ENCODE measurements at regions not wholly inside any gene's neighbourhood (a gene's known extent, or its start where the extent isn't known, plus 50 kb on each side); places are given as distances from the start of the nearest gene placed in this dataset.

GRCh38 chr4:19727141-19727540 lies 524.6 kb upstream of the SLIT2 start:
- no peak for DNase-seq (ENCODE audit: low read depth)

DNA sequence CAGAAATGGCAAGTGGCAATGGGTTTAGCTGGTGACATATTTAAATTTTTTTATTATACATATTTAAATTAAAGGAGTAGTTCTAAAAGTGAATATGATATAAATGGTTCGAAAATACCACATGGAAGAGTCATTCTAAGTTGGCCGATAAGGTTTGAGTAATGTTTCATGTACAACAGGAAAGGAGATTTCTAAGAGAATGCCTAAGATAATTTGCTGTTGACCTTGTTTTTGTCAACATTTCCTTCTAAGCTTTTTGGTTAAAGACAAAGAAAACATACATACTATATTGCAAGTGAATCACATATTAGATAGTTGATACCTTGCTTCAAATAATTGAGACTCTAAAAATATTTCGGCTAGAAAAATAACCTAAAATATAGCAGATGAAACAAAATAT lies 526.6 kb upstream of the SLIT2 start:
- DNase-seq (ENCODE audit: low read depth), result no peak

- DNase-seq (ENCODE audit: low read depth), result no peak
Observed at GRCh38 chr4:19722404-19722803, 529.3 kb upstream of the SLIT2 start.

GRCh38 chr4:19721587-19721986 lies 530.1 kb upstream of the SLIT2 start:
- DNase-seq (ENCODE audit: low read depth), result no peak

DNA sequence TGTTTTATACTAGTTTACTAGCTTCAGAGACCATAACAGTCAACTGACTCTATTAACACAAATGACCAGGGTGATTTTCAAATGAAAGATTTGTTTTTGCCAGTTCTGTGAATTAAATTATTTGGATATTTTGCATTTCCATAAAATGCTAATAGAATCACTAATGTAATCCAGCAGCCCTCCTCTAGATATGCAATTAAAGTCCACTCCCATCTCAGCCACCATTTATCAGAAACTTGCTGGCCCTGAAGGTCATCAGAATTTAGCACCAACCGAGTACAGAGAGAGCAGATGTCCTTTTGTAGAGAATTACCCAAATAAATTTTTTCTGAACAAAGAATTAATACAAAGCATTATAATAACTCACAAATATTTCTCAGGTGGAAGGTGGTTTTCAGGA lies 531.1 kb upstream of the SLIT2 start:
- no peak for DNase-seq (ENCODE audit: low read depth)

GRCh38 chr4:19720190-19720589 lies 531.5 kb upstream of the SLIT2 start:
- DNase-seq (ENCODE audit: low read depth), result no peak

- no peak for DNase-seq (ENCODE audit: low read depth)
Observed at GRCh38 chr4:19711871-19712270, 539.8 kb upstream of the SLIT2 start.

GRCh38 chr4:19707876-19708275 lies 543.8 kb upstream of the SLIT2 start:
- no peak for DNase-seq (ENCODE audit: low read depth)

- DNase-seq (ENCODE audit: low read depth), result no peak
Observed at GRCh38 chr4:19703391-19703790, 548.3 kb upstream of the SLIT2 start.

DNA sequence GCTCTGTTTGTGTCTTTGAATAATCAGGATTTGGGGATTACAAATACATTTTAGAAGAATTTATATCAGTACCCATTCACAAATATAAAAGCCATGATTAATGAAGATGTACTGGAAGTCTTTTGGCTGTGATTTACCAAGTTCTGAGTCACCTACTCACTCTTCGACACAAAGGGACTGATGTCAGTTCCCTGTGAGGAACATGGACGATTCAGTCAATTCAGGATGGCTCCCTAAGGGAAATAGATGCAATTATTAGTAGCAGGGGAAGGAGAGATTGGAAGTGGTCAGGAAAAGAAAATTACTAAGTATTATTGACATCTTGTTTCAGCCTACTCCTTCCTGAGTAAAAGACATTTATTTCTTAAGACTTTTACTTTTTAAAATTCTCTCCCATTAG lies 550.7 kb upstream of the SLIT2 start:
- no peak for DNase-seq (ENCODE audit: low read depth)

GRCh38 chr4:19698961-19699360 lies 552.7 kb upstream of the SLIT2 start:
- DNase-seq (ENCODE audit: low read depth), result no peak

DNA sequence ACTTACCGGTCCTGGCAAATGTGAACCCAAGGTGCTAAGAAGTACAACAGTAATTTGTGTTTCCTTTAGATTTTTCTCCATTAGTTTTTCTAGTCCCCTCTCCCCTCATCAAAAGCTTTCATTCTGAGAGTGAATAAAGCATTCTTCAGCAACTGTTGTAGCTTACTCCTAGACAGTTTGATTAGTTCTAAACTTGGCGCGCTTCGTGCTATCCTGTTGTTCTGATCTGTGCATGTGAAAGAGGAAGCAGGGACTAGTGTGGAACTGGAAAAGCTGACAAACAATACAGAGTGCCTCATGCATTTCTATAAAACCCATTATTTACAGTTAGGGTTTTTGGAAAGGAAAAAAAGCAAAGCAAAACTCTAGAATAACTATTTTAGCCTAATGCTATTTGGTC lies 556.9 kb upstream of the SLIT2 start:
- DNase-seq (ENCODE audit: low read depth), result no peak

DNA sequence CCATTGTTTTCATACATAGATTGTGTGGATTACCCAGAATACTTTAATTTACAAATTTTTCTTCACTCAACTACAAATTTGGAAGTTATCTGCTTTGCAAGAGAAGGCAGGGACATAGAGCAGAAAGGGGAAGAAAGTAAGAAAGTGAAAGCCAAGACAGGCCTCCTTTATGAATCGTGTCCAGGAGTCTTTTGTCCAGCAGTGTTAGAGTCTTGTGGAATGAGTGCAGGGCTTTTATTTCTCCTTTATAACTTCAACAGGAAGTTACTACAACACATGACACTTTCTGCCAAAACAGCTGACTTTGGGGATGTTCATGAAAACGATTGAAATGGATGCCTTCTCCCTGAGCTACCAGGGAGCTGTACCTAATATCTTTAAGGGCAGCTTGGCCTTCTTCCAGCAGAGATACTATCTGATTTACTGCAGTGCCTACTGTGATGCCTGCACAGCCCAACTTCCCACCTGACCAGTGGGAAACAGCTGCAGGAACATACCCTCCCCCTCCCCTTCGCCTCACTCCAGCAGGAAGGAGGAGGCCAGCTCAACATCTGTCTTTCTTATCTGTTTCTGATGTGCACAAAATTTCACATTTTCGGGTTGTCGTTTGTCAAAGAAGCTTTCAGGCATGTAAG lies 557.7 kb upstream of the SLIT2 start:
- DNase-seq (ENCODE audit: low read depth), result no peak

GRCh38 chr4:19689511-19689910 lies 562.2 kb upstream of the SLIT2 start:
- DNase-seq (ENCODE audit: low read depth), result peak; percentile 26

DNA sequence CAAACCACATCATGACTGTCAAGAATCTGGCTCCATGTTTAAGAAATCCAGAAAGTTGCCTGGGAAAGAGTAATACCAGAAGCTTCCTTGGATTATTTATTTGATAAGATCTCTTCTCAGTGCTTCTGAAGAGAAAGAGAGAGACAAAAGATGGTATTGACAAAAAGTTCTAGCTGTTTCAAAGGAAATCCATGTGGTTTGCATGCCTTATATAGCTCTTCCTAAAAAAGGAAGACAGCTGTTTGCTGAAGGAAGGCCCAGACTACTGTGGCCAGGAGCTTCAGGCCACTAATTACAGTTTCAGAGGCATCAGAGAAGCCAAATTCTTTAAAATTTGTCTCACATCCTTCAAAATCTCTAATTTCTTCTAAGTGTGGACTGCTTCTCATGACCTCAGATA lies 565.2 kb upstream of the SLIT2 start:
- DNase-seq (ENCODE audit: low read depth), result peak; percentile 9

DNA sequence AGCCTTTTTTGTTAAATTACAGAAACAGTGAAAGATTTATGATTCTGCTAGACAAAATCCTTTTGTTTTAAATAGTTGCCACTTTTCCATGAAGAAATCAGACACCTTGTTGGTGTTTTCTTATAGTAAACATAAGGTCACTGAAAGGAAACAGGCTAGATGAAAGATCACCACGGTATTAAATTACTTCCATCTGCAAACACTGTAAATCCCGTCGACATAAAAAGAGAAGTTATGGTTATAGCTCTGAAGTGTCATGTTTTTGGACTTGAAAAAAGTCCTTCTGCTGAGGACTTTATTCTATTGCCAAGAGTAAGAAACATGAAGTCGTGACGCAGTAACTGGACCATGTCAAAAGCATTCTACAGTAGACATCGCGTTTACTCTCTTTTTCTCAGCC lies 567.6 kb upstream of the SLIT2 start:
- DNase-seq (ENCODE audit: low read depth), result no peak

- no peak for DNase-seq (ENCODE audit: low read depth)
Observed at GRCh38 chr4:19683426-19683825, 568.3 kb upstream of the SLIT2 start.

DNA sequence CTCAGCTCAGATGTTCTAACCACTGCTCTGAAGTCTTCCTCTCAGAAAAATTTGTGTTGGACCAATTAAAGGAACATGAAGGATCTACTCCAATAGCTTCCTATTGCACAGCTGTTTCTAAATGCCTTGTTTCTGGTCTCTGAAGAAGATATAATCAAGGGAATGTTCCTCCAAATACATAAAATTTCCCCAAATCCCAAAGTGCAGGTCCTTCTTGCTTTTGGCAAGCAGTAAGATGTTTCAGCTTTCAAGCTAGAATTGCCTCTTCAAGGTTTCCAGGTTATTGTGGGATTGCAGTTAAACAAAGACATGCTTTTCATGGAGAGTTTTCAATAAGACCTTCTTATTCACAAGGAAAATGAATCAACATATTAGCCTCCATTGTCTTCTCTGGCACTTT lies 574.5 kb upstream of the SLIT2 start:
- DNase-seq (ENCODE audit: low read depth), result no peak

GRCh38 chr4:19675172-19675811 lies 576.4 kb upstream of the SLIT2 start:
- no peak for DNase-seq (ENCODE audit: low read depth)

DNA sequence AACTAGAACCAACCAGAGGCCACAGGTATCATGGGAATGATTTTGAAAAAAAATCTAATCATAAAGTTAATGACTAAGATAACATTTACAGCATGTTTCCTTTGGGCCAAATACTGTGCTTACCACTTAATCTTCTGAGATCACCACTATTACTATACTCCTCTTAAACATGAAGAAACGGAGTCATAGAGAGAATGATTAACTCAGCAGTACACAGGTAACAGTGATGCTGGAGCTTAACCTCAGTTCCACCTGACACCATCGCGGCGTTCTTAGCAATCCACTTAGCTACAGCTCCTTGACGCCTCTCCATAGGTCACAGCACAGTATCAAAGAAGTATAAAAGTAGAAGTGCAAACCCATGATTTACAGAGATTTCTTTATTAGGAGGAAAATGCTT lies 592.6 kb upstream of the SLIT2 start:
- no peak for DNase-seq (ENCODE audit: low read depth)

- no peak for DNase-seq (ENCODE audit: low read depth)
Observed at GRCh38 chr4:19657856-19658255, 593.8 kb upstream of the SLIT2 start.

DNA sequence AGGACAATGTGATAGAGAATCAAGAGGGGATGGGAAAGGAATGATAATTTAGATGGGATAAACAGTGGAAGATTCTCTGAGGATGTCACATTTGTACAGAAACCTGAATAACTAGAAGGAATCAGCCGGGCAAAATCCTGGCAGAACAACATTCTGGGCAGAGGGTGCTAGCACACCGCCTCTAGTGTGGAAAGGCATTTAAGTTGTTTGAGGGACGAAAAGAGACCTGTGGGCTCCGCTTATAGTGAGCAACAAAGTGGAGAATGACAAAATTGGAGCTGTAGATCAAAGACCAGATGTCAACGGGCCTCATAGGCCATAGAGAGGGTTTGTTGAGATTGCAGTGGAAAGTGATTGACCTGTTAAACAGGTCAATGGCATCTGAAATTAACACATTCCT lies 596.0 kb upstream of the SLIT2 start:
- no peak for DNase-seq (ENCODE audit: low read depth)

Measured in myocyte (in vitro differentiated cells).